GM13977 (cell line): ENCODE measurements at regions not wholly inside any gene's neighbourhood (a gene's known extent, or its start where the extent isn't known, plus 50 kb on each side); places are given as distances from the start of the nearest gene placed in this dataset.

ENCODE experiments used
- DNase-seq: peaks from one replicate; pipeline ENCODE4 v3.0.0; 2012; ENCODE audit warnings: low spot score
- CTCF ChIP-seq: IDR thresholded peaks from 2 replicates; pipeline ENCODE4 v1.5.1; 2012; ENCODE audit warnings: mild to moderate bottlenecking, control low read depth; ENCODE audit not compliant: insufficient read depth; ENCODE audit errors: extremely low read depth, missing control alignments
- in situ Hi-C: fragments of 300-500 bp; cut with MboI; formaldehyde crosslinking; loops from one replicate; pipeline ENCODE4 v1.12.0; 2022; ENCODE audit warnings: low sequenced_read_pairs, low pct_unique_long_range_greater_than_20kb, mixed read lengths, inconsistent platforms; ENCODE audit not compliant: unreplicated experiment

GRCh38 chr1:114320586-114320985 lies 166.9 kb upstream of the SYT6 start:
- no peak for TF ChIP-seq CTCF
- in situ Hi-C loops = no loop called here
- DNase-seq = no peak

GRCh38 chr1:114319418-114319817 lies 165.7 kb upstream of the SYT6 start:
- in situ Hi-C loops = no loop called here
- no peak for TF ChIP-seq CTCF
- no peak for DNase-seq

GRCh38 chr1:114318961-114319360 lies 165.3 kb upstream of the SYT6 start:
- in situ Hi-C loops = no loop called here
- no peak for TF ChIP-seq CTCF
- DNase-seq = no peak

GRCh38 chr1:114316204-114316603 lies 162.5 kb upstream of the SYT6 start:
- DNase-seq = no peak
- in situ Hi-C loops = no loop called here
- no peak for TF ChIP-seq CTCF

GRCh38 chr1:114315631-114316030 lies 162.0 kb upstream of the SYT6 start:
- TF ChIP-seq CTCF = no peak
- in situ Hi-C loops = no loop called here
- DNase-seq = no peak

- in situ Hi-C loops = no loop called here
- DNase-seq = no peak
- TF ChIP-seq CTCF = no peak
Measured at GRCh38 chr1:114314576-114314975, 160.9 kb upstream of the SYT6 start.

GRCh38 chr1:114314098-114314497 lies 160.4 kb upstream of the SYT6 start:
- TF ChIP-seq CTCF = no peak
- DNase-seq = no peak
- in situ Hi-C loops = no loop called here
